ENCODE measurements at regions not wholly inside any gene's neighbourhood (a gene's known extent, or its start where the extent isn't known, plus 50 kb on each side); places are given as distances from the start of the nearest gene placed in this dataset.

GRCh38 chr2:236909802-236910201 lies 175.9 kb upstream of the COPS8 start:
- no peak for TF ChIP-seq CTCF (IDR thresholded peaks at IDR 0.05; ENCODE audit: insufficient read depth, low read length, poor library complexity, severe bottlenecking)
- no peak for DNase-seq (ENCODE audit: low read depth)
- H3K27me3 ChIP-seq (ENCODE audit: control insufficient read depth, insufficient read depth, low read length) = peaks cover 2% of the 10 kb centered on the region
- H3K36me3 ChIP-seq (ENCODE audit: control insufficient read depth, insufficient read depth, low read length) = no peaks in the 10 kb centered on the region
- H3K4me3 ChIP-seq (ENCODE audit: low read depth, low read length) = no peak overlapping the region

- TF ChIP-seq CTCF (IDR thresholded peaks at IDR 0.05; ENCODE audit: insufficient read depth, low read length, poor library complexity, severe bottlenecking) = no peak
- H3K4me3 ChIP-seq (ENCODE audit: low read depth, low read length) = no peak overlapping the region
Observed at GRCh38 chr2:236910781-236911495, 174.8 kb upstream of the COPS8 start.

GRCh38 chr2:236912326-236913120 lies 173.2 kb upstream of the COPS8 start:
- no peak for DNase-seq (ENCODE audit: low read depth)
- H3K36me3 ChIP-seq (ENCODE audit: control insufficient read depth, insufficient read depth, low read length) = no peaks in the 10 kb centered on the region
- TF ChIP-seq CTCF (IDR thresholded peaks at IDR 0.05; ENCODE audit: insufficient read depth, low read length, poor library complexity, severe bottlenecking) = no peak

More at GRCh38 chr2:236910781-236911495, 174.8 kb upstream of the COPS8 start:
- no peak for DNase-seq (ENCODE audit: low read depth)
- Histone ChIP-seq H3K36me3 (ENCODE audit: control insufficient read depth, insufficient read depth, low read length) (no peaks in the 10 kb centered on the region), H3K27me3 (ENCODE audit: control insufficient read depth, insufficient read depth, low read length) (peaks cover 2% of the 10 kb centered on the region)

GRCh38 chr2:236915186-236915585 lies 170.5 kb upstream of the COPS8 start:
- Histone ChIP-seq H3K4me3 (ENCODE audit: low read depth, low read length) (no peak overlapping the region), H3K36me3 (ENCODE audit: control insufficient read depth, insufficient read depth, low read length) (no peaks in the 10 kb centered on the region), H3K27me3 (ENCODE audit: control insufficient read depth, insufficient read depth, low read length) (no peaks in the 10 kb centered on the region)
- DNase-seq (ENCODE audit: low read depth) = no peak
- no peak for TF ChIP-seq CTCF (IDR thresholded peaks at IDR 0.05; ENCODE audit: insufficient read depth, low read length, poor library complexity, severe bottlenecking)

More at GRCh38 chr2:236912326-236913120, 173.2 kb upstream of the COPS8 start:
- H3K4me3 ChIP-seq (ENCODE audit: low read depth, low read length) = no peak overlapping the region
- peaks cover under 1% of the 10 kb centered on the region for H3K27me3 ChIP-seq (ENCODE audit: control insufficient read depth, insufficient read depth, low read length)

GRCh38 chr2:236915726-236916125 lies 170.0 kb upstream of the COPS8 start:
- TF ChIP-seq CTCF (IDR thresholded peaks at IDR 0.05; ENCODE audit: insufficient read depth, low read length, poor library complexity, severe bottlenecking) = no peak
- no peak for DNase-seq (ENCODE audit: low read depth)
- Histone ChIP-seq H3K27me3 (ENCODE audit: control insufficient read depth, insufficient read depth, low read length) (no peaks in the 10 kb centered on the region), H3K4me3 (ENCODE audit: low read depth, low read length) (no peak overlapping the region), H3K36me3 (ENCODE audit: control insufficient read depth, insufficient read depth, low read length) (no peaks in the 10 kb centered on the region)
